ENCODE measurements at regions not wholly inside any gene's neighbourhood (a gene's known extent, or its start where the extent isn't known, plus 50 kb on each side); places are given as distances from the start of the nearest gene placed in this dataset.

DNA sequence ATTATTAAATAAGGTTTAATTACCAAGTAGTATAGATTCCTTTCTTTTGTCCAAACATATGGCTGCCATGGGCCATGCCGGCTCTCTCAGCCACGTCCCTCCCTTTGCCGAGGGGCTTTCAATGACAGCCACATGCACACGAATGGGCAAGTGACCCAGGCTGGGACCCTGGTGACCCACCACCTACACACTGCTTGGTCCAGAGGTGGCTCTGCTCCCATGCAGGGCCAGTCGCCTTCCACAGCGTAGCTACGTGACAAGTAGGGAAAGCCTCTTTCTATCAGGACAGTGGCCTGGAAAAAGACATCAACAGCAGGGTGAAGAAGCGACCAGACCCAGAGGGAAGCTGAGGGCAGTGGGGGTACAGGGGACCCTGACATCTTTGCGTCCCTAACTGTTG, 152.8 kb upstream of the CST7 start:
- H3K9me3 Mint-ChIP-seq: no peaks in the 10 kb centered on the region
- H3K27me3 Mint-ChIP-seq (ENCODE audit: low read depth): no peaks in the 10 kb centered on the region
- H3K36me3 Mint-ChIP-seq (ENCODE audit: low read depth): no peaks in the 10 kb centered on the region
- no peak overlapping the region for H3K27ac Mint-ChIP-seq
- no peaks in the 10 kb centered on the region for H3K4me1 Mint-ChIP-seq (ENCODE audit: low read depth)
- DNase-seq (ENCODE audit: low spot score): no peak
- H3K4me3 Mint-ChIP-seq: no peak overlapping the region

DNA sequence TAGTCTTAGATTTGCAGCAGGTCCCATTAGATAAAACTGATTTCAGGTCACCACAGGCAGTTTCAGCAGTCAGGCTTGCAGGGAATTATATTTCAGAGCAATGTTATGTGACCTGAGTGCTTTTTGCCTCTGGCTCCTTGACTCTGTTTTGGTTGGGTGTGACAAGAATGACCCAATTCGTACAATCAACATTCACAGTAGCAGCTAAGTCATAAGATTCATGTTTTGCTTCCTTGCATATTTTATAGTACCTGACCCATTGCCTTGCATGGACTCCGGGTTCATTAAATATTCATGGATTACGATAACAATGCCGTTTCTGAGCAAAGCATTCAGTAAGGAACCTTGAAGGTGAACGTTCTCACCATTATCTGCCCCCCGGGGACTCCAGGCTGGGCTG, 152.0 kb upstream of the CST7 start:
- no peaks in the 10 kb centered on the region for H3K9me3 Mint-ChIP-seq
- H3K4me1 Mint-ChIP-seq (ENCODE audit: low read depth): no peaks in the 10 kb centered on the region
- H3K36me3 Mint-ChIP-seq (ENCODE audit: low read depth): no peaks in the 10 kb centered on the region
- no peak overlapping the region for H3K27ac Mint-ChIP-seq
- no peaks in the 10 kb centered on the region for H3K27me3 Mint-ChIP-seq (ENCODE audit: low read depth)
- H3K4me3 Mint-ChIP-seq: no peak overlapping the region
- DNase-seq (ENCODE audit: low spot score): no peak

DNA sequence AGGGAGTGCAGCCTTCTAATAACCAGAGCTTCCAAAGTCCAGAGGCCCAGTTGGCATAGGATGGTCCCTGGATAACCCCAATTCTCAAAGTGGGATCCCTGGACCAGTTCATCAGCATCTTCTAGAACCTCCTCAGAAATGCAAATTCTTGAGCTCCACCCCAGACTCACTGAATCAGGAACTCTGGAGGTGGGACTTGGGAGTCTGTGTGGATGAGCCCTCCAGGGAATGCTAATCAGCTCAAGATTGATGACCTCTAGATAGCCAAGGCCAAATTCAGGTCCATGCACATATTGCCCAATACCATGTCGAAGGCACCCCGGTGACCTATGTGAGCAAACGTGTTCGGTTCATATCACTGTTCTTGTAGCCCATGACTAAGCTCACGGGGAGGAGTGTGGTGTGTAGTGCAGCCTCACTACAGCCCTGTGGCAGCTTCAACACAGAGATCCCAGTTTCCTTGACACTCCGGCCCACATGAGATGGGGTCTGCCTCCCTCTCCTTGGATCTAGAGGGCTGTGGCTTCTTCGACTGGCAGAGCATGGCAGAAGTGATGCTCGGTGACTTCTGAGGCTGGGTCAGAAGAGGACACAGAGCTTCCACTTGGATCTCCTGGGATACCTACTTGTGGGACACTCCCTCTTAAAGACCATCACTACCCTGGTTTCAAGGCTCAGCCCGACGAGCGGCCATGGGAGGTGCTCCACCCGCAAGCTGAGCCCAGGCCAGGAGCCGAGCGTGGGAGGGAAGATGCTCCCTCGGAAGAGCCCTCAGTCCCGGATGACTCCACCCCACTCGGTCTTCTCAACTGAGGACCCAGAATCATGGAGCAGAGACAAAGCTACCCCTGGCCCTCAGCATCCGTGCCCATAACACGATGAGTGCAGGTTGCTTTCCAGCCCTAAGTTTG, 151.1 kb upstream of the CST7 start:
- DNase-seq (ENCODE audit: low spot score): no peak
- Mint-ChIP-seq H3K4me1 (ENCODE audit: low read depth) (no peaks in the 10 kb centered on the region), H3K9me3 (no peaks in the 10 kb centered on the region), H3K27me3 (ENCODE audit: low read depth) (no peaks in the 10 kb centered on the region), H3K27ac (no peak overlapping the region), H3K36me3 (ENCODE audit: low read depth) (no peaks in the 10 kb centered on the region), H3K4me3 (no peak overlapping the region)

DNA sequence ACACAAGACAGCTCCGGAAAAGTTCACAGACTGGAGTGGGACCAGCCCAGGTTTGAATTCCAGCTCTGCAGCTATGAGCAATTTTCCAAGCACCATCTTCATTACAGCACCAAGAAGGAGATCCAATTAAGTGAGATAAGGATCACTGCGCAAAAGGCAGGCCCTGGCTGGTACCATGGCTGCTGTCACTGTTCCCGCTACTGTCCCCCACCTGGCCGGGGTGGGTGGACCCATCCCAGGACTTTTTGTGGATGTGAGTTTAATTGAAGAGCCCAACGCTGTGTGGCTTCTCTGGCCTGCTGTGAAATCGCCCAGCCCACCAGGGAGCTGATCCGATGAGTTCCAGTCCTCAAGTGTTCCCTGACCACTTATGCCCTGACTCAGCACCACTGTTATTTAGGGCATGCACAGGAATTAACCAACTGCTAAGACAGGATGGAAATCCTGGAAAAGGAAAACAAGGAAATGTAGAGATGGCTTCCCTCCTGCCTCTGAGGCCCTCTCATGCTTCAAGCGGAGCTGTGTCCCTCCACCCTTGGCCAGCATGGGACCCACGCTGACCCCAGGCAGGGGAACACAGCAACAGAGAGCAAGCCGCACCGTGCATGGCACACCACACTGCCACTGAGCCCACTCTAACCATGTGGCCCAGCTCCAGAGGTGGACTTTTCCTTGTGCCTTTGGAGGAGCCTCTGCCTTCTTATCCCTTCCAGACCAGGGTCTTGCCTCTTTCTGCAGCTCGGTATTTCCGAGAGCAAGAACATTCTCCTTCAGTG, 150.0 kb upstream of the CST7 start:
- no peaks in the 10 kb centered on the region for H3K27me3 Mint-ChIP-seq (ENCODE audit: low read depth)
- H3K4me1 Mint-ChIP-seq (ENCODE audit: low read depth): no peaks in the 10 kb centered on the region
- no peak overlapping the region for H3K4me3 Mint-ChIP-seq
- no peak overlapping the region for H3K27ac Mint-ChIP-seq
- H3K36me3 Mint-ChIP-seq (ENCODE audit: low read depth): no peaks in the 10 kb centered on the region
- no peaks in the 10 kb centered on the region for H3K9me3 Mint-ChIP-seq
- no peak for DNase-seq (ENCODE audit: low spot score)

DNA sequence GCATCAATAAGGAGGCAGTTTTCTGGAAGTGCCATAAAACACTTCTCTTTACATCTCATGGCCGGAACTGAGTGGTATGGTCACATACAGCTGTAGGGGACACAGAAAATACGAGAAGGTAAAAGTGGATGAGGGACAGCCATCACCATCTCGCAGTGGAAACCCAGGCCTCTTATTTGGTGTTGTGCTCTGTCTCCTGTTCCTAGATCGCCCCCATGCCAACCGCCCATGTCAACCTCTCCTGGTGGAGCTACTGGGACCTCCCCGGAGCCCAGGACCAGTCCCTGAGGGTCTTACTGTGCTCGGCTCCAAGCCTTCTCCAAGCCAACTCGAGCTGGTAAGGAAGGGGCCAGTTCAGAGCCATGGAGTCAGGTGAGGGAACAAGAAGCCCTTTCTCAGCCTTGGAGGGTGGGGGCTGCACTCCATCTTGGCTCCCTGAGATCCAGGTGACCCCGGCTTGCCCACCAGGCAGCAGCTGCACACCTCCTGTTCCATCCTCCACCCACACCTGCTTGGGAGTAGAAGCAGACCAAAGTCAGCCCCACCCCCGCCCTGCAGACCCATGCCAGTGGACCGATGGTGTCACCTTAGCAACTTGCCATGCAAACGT, 149.0 kb upstream of the CST7 start:
- no peak for DNase-seq (ENCODE audit: low spot score)
- Mint-ChIP-seq H3K4me1 (ENCODE audit: low read depth) (no peaks in the 10 kb centered on the region), H3K27ac (no peak overlapping the region), H3K36me3 (ENCODE audit: low read depth) (no peaks in the 10 kb centered on the region), H3K4me3 (no peak overlapping the region), H3K9me3 (no peaks in the 10 kb centered on the region), H3K27me3 (ENCODE audit: low read depth) (no peaks in the 10 kb centered on the region)

DNA sequence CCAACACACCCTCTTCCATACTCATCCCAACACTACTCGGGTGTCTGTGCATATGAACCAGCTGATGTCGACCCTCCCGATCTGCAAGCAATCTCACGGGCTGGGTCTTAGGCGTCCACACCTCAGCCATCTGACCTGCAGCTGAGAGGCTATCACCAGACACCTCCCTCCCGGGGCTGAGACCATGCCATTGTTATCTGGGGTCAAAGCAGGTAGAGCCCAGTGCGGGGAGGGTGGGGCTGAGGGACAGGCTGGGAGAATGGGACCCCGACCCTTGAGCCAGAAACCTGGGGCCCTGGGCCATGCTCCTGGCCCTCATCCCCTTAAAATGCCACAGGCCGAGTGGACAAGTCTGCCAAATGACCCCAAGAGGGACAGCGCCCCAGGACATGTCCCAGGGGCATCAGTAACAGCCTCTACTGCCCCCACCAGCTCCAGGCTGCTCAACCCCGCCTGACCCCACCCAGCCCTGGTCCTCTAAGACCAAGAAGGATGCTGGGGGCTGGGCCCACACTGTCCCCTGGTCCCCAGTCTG, 146.7 kb upstream of the CST7 start:
- no peak overlapping the region for H3K27ac Mint-ChIP-seq
- H3K36me3 Mint-ChIP-seq (ENCODE audit: low read depth): no peaks in the 10 kb centered on the region
- no peak overlapping the region for H3K4me3 Mint-ChIP-seq
- H3K27me3 Mint-ChIP-seq (ENCODE audit: low read depth): no peaks in the 10 kb centered on the region
- DNase-seq (ENCODE audit: low spot score): no peak
- no peaks in the 10 kb centered on the region for H3K4me1 Mint-ChIP-seq (ENCODE audit: low read depth)
- H3K9me3 Mint-ChIP-seq: no peaks in the 10 kb centered on the region

DNA sequence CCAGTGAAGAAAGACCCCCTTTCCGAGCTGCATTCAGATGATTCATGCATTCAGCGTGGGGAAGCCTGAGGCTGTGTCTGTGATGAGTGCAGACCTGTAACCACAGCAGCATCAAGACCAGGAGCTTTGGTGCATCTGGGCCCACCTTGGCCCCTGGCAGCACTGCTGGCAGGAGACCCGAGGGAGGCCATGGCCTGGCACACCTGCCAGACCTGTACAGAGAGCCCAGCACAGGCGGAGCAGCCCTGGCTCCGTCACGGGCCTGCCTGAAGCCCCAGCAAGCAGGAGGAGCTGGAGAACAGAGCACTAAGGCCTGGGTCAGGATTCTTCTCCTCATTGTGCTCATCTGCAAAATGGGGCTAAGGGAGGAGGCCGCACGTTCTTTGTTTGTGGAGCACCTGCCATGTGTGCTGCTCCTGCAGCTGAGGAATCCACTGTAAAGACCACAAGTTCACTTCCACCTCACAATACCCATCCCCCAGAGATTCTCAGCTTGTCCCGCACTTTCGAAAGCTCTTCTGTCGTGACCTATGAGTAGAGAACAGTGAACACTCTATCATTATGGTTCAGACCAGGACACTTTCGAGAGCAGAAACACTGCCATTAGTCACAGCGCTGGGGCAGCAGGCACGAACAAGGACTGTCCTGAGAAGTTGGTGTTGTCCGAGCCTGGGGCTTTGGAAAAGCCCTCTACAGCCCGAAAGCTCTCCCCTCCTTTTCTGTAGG, 144.4 kb upstream of the CST7 start:
- H3K36me3 Mint-ChIP-seq (ENCODE audit: low read depth): no peaks in the 10 kb centered on the region
- H3K9me3 Mint-ChIP-seq: no peaks in the 10 kb centered on the region
- H3K27me3 Mint-ChIP-seq (ENCODE audit: low read depth): no peaks in the 10 kb centered on the region
- H3K27ac Mint-ChIP-seq: no peak overlapping the region
- no peak overlapping the region for H3K4me3 Mint-ChIP-seq
- H3K4me1 Mint-ChIP-seq (ENCODE audit: low read depth): no peaks in the 10 kb centered on the region
- DNase-seq (ENCODE audit: low spot score): no peak

DNA sequence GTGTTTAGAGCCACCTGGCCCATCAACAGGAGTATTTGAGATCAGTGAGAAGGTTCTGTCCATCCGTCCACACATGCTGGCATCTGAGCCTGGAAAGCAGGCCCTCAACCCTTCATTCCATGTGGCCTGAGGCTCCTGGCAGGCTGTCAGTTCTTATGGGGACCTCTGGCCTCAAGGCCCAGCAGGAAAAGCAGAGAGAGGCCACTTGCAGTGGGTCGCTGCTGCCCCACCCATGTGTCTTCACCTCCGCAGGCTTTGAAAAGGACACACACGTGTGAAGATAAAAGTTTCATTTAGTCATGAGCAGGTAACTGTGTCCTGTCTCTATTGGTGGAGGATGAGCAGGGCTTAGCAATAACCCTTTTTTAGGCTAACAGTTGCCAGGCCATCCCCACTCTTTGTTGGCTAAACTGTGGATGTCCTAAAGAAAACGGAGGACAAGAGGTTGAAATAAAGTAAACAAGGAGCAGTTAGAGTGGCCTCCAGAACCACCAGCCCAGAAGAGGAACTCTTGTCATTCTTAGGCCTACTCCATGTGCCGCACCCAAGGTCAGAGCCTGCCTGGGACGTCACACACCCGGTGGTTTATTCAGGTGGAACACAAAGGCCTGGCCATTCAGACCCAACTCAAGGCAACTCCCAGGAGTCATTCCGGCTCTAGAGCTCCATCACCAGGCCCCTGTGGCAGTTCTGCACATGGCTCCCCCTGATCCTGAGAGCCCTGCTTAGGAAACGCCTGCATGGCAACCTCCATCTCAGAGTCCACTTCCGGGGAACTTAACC, 143.4 kb upstream of the CST7 start:
- no peaks in the 10 kb centered on the region for H3K4me1 Mint-ChIP-seq (ENCODE audit: low read depth)
- no peak overlapping the region for H3K4me3 Mint-ChIP-seq
- H3K27ac Mint-ChIP-seq: no peak overlapping the region
- no peak for DNase-seq (ENCODE audit: low spot score)
- no peaks in the 10 kb centered on the region for H3K27me3 Mint-ChIP-seq (ENCODE audit: low read depth)
- H3K9me3 Mint-ChIP-seq: no peaks in the 10 kb centered on the region
- H3K36me3 Mint-ChIP-seq (ENCODE audit: low read depth): no peaks in the 10 kb centered on the region

DNA sequence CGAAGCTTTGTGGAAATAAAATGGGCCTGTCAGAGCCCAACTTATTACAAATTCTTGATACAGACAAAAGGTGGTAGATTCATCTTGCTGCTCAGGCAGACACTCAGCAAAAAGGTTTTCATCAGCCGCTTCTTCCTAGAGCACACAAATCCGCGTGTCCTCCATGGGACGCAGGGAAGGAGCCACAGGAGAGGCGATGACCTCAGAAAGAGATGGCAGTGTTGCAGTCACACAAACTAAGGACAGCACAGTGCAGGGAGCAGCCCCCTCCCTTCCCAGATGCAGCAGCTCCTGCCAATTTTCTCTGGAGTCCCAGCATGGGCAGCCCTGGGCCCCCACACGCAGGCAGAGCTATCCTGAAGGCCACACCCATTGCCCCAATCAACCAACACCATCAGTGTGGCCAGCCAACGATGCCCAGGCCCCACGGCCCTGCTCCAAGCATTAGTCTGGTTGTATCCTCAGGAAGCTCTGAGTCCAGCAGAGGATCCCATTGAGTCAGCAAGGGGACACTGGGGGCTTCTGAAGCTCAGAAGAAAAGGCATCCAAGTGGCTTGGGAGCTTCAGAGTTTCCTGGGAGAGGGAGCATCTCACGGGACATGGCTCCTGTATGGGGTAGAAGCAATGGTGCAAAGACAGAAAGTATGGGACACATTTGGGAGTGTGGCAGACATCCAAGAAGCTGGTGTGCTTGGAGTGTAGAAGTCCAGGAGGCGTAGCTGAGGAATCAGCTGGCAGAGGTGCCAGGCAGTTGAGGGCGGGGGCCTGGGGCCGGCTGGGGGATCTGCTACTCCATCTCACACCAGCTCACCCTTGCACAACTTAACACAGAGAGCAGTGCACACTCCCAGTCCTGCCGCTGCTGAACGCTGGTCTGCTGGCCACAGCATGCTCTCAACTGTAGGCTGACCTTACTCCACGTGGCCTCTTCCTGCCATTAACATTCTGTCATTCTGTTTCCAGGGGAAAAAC, 142.1 kb upstream of the CST7 start:
- no peaks in the 10 kb centered on the region for H3K27me3 Mint-ChIP-seq (ENCODE audit: low read depth)
- H3K4me1 Mint-ChIP-seq (ENCODE audit: low read depth): no peaks in the 10 kb centered on the region
- no peak for DNase-seq (ENCODE audit: low spot score)
- H3K9me3 Mint-ChIP-seq: no peaks in the 10 kb centered on the region
- H3K36me3 Mint-ChIP-seq (ENCODE audit: low read depth): no peaks in the 10 kb centered on the region
- H3K4me3 Mint-ChIP-seq: no peak overlapping the region
- no peak overlapping the region for H3K27ac Mint-ChIP-seq

DNA sequence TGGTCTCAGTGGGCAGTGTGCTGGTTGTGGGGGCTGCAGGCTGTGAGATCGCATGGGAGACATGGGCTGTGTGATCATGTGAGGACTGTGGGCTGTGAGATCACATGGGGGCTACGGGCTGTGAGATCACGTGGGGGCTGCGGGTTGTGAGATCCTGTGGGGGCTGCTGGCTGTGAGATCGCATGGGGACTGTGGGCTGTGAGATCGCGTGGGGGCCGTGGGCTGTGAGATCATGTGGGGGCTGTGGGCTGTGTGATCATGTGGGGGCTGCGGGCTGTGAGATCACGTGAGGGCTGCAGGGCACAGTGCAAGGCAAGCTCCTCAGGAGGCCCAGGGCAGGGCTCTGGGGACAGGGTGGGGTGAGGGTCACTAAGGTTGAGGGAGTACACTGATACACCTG, 140.5 kb upstream of the CST7 start:
- Mint-ChIP-seq H3K36me3 (ENCODE audit: low read depth) (no peaks in the 10 kb centered on the region), H3K27me3 (ENCODE audit: low read depth) (no peaks in the 10 kb centered on the region), H3K4me3 (no peak overlapping the region), H3K9me3 (no peaks in the 10 kb centered on the region), H3K4me1 (ENCODE audit: low read depth) (no peaks in the 10 kb centered on the region), H3K27ac (no peak overlapping the region)
- no peak for DNase-seq (ENCODE audit: low spot score)

DNA sequence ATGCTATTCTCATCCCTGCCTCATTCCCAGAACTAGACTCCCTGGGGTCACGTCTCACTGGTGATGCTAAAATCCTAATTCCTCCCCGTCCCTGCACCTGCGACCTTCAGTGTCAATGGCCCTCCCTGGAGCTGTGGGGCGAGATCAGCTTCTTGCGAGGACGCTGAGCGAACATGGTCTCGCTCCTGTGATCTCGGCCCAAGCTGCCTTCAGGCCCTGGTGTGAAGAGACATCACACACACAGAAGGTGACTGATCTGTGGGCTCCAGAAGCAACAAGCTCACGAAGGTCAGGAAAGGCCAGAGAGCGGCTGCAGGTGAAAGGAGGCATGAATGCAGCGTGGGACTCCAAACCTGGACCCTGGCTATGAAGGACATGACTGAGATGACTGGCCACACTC, 139.5 kb upstream of the CST7 start:
- Mint-ChIP-seq H3K9me3 (no peaks in the 10 kb centered on the region), H3K27me3 (ENCODE audit: low read depth) (no peaks in the 10 kb centered on the region), H3K27ac (no peak overlapping the region), H3K36me3 (ENCODE audit: low read depth) (no peaks in the 10 kb centered on the region), H3K4me1 (ENCODE audit: low read depth) (no peaks in the 10 kb centered on the region), H3K4me3 (no peak overlapping the region)
- DNase-seq (ENCODE audit: low spot score): no peak

DNA sequence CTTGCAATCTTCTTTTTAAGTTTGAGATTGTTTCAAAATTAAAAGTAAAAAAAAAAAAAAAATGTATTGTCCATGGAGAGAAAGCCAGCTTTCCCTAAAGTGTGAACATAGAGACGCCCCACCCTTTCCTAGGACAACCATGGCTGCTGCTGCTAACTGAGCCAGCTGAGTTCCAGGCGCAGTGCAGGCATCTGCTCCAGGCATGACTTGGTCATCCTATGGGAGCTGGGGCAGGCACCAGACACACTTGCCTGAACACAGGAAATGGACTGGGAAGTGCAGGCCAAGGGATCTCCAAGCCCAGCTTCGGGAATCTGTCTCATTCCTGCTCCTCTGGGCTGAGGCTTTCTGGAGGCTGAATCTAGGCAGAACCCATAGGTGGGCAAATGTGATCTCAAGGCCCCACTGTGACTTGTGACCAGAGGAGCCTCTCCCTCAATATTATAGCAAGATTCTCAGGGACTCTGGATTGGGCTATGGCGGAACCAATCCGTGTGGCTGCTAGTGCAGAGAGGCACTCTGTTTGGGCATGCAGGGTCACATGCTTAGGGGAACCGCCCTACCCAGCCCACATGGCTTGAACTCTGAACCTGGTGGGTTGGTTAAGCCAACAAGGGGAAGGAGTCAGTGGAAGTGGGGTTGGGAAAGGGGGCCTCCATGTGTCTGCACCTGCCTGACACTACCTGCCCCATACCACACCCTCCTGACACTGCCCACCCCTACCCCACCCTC, 138.2 kb upstream of the CST7 start:
- no peak for DNase-seq (ENCODE audit: low spot score)
- H3K9me3 Mint-ChIP-seq: no peaks in the 10 kb centered on the region
- H3K4me3 Mint-ChIP-seq: no peak overlapping the region
- no peak overlapping the region for H3K27ac Mint-ChIP-seq
- no peaks in the 10 kb centered on the region for H3K36me3 Mint-ChIP-seq (ENCODE audit: low read depth)
- H3K4me1 Mint-ChIP-seq (ENCODE audit: low read depth): no peaks in the 10 kb centered on the region
- H3K27me3 Mint-ChIP-seq (ENCODE audit: low read depth): no peaks in the 10 kb centered on the region
